Hypothalamus (tissue), 51 donors: ENCODE measurements at regions not wholly inside any gene's neighbourhood (a gene's known extent, or its start where the extent isn't known, plus 50 kb on each side); places are given as distances from the start of the nearest gene placed in this dataset.

Experiments
- DNase-seq, 51 donors: peaks; one replicate each; lab custom pipeline; 2025; lab: John Stamatoyannopoulos, UW

- no peak for DNase-seq
These were observed 301.3 kb downstream of the LPIN1 start for GRCh38 chr2:12047761-12048160.

- DNase-seq: no peak
These were observed 302.1 kb downstream of the LPIN1 start for GRCh38 chr2:12048550-12048949.

GRCh38 chr2:12050396-12050795 is 304.0 kb downstream of the LPIN1 start:
- DNase-seq: no peak

- no peak for DNase-seq
These were observed 305.4 kb downstream of the LPIN1 start for GRCh38 chr2:12051831-12052230.

GRCh38 chr2:12052796-12053195 is 306.4 kb downstream of the LPIN1 start:
- no peak for DNase-seq

- DNase-seq: no peak
These were observed 308.7 kb downstream of the LPIN1 start for GRCh38 chr2:12054956-12055618.

- DNase-seq: peak in 4 of 51 donors; percentile 8 to 20 (median 14)
These were observed 311.2 kb downstream of the LPIN1 start for GRCh38 chr2:12057436-12058166.

GRCh38 chr2:12059616-12060441 is 313.4 kb downstream of the LPIN1 start:
- DNase-seq: no peak

- DNase-seq: no peak
These were observed 314.5 kb downstream of the LPIN1 start for GRCh38 chr2:12060886-12061285.

GRCh38 chr2:12061286-12062052 is 315.0 kb downstream of the LPIN1 start:
- peak in 1 of 51 donors; percentile 2 for DNase-seq

GRCh38 chr2:12062053-12062395 is 315.6 kb downstream of the LPIN1 start:
- DNase-seq: no peak

GRCh38 chr2:12063210-12063609 is 316.8 kb downstream of the LPIN1 start:
- no peak for DNase-seq

GRCh38 chr2:12064153-12064552 is 317.7 kb downstream of the LPIN1 start:
- DNase-seq: no peak

GRCh38 chr2:12066116-12066515 is 319.7 kb downstream of the LPIN1 start:
- no peak for DNase-seq

GRCh38 chr2:12066986-12067385 is 320.6 kb downstream of the LPIN1 start:
- no peak for DNase-seq

GRCh38 chr2:12068796-12069538 is 322.5 kb downstream of the LPIN1 start:
- no peak for DNase-seq

GRCh38 chr2:12070153-12070552 is 323.7 kb downstream of the LPIN1 start:
- DNase-seq: no peak

GRCh38 chr2:12070581-12070980 is 324.1 kb downstream of the LPIN1 start:
- no peak for DNase-seq

- DNase-seq: no peak
These were observed 324.9 kb downstream of the LPIN1 start for GRCh38 chr2:12071318-12071717.

GRCh38 chr2:12073217-12073852 is 326.9 kb downstream of the LPIN1 start:
- no peak for DNase-seq
